CD1c-positive myeloid dendritic cell (primary cell): ENCODE measurements at regions not wholly inside any gene's neighbourhood (a gene's known extent, or its start where the extent isn't known, plus 50 kb on each side); places are given as distances from the start of the nearest gene placed in this dataset.

Source experiments
- DNase-seq: peaks from one replicate; pipeline ENCODE4 v3.0.0-alpha.2; 2016; ENCODE audit errors: extremely low spot score

DNA sequence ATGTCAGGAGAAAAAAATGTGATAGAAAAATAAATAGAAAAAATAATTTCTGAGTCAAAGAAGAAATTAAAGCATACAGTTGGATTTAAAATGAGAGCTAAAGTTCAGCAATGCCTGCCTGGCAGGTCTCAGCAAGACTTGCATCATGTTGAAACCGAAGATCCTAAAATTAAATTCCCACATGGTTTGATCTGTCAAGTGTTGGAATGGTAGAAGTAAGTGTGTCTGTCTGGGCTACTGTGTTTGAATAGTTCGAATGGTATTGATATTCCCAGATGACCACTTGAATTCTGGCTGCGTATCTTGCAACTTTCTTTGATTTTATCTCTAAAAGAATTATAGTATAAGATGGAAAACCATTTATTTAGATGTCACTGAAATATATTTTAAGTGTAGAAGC lies 1349.6 kb downstream of the EPHA7 start:
- no peak for DNase-seq

DNA sequence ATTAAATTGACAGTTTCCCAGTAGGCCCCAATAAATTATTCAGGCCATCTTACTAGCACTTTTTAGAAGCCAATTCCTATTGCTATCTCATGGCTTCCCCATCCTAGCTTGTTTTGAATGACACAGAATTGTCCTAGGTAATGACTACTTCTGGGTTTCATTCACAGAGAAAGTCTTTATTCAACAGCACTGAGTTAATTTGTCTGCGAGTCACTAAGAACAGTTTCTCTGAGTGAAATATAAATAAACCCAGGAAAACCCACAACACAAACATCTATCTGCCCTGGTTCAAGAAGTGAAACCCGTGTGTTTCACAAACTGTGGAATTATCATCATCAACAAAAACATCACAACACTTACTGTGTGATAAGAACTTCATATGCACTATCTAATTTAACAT lies 1366.8 kb downstream of the EPHA7 start:
- no peak for DNase-seq

DNA sequence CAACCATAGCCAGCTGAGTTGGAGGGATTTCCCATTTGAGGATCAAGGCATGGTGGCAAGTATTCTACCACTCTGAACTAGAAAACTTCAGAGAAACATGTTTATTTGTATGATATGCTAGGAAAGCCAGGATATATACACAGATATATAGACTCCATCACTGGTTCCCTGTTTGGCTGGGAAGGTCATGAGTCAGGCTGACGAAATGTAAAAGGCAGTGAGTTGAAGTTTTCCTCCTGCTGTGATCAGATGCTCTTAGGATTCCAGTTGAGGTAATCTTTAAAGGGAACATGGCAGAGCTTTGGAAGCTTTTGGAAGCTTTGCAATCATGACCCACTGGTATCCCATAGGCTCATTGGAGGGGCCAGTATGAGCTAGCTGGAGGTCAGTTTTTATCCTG lies 1369.1 kb downstream of the EPHA7 start:
- no peak for DNase-seq

DNA sequence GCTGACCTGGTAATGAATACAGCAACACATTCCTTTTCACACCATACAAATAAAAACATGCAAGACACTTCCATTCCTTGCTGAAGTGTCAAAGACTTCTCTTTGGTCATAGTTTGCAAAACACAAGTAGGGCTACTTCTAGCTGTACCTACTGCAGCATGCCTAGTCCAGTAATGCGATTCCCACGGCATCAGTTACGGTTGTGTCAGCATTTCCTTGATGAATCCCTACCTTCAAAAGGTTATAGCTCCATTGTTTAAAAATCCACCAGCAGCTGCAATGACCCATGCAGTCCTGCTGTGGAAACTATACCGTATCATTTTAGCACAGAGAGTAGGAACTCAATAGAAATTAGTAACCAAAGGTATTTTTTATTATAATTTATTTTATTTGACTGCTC lies 1371.5 kb downstream of the EPHA7 start:
- DNase-seq: no peak

DNA sequence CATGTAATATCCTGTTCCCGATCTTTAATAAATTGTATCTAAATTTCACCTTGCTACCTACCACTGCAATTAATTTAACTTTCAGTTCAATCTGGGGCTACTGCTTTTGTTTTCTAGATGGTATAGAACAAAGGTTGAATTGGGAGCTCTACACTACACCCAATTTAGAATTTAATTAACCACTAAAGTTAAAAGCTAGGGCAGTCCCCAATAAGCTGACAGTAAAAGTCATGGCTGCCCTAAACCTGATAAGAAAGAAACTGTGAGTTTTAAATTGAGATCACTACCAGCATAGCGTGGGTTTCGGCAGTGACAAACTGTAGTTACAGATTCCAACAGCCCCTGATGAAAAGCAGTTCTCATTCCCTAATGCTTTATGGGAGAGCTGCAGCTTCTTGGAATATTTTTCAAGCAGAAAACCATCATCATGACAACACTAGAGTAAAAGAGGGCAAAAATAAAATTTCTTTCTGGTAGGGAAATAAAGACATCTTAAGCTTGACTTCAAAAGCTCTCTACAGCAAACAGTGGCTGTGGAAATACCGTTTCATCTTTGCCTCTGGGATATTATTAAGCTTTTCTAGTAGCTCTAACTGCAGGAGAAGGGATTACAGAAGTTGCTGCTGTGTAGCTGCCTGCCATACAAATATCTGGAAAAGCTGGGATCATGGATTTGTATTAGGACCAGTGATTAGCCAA lies 1372.1 kb downstream of the EPHA7 start:
- no peak for DNase-seq

DNA sequence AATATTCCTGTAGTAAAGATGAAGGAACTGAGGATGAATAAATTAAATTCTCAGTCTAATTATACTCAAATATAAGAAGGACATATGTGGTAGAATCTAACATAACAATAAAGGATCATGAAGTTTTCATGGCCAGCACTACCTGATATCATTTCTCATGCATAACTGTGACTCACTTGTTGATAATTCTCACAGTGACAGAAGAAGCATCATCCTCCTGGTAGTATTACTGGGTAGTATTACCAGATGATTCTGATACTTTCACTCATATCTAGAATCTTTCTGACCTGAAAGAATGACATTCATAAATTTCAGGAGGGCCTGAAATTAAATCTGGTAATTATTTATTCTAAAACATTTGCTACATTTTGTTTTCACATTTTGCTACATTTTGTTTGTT lies 1375.0 kb downstream of the EPHA7 start:
- DNase-seq: no peak

- DNase-seq: no peak
Observed at GRCh38 chr6:92043777-92044176, 1375.6 kb downstream of the EPHA7 start.

DNA sequence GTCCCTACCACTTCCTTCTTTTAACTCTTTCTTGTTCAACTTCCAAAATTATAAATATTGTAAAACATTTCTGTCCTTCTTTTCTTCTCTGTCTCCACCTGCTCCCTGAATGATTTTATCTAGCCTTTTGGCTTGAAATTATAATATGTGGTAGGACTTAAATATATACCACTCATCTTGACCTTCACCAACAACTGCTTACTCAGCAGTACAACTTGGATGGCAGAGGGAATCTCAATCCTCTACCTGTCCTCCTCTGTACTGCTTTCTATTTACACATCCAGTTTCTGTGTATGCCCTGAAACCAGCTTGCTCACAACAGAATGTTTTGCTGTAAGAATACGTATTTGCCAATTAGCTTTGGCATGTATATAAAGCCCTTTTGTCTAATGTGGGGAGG lies 1392.5 kb downstream of the EPHA7 start:
- no peak for DNase-seq

DNA sequence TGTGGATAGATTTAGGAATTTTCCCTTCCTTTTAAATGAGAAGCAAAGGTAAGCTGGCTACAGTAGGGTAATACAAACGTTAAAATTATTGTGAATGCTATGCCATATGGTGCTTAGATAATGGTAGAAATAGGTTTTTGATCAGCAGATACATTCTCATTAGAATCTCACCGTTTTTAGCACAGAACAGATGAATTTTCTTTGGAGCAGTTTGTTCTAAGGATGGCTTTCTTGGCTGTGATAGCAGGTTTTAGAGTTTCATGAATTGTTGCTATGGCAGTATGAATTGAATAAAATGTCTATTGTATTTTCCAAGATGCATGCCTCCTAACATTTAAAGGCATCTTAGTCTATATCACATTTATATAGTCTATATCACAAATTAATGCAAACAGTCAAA lies 1394.5 kb downstream of the EPHA7 start:
- no peak for DNase-seq

DNA sequence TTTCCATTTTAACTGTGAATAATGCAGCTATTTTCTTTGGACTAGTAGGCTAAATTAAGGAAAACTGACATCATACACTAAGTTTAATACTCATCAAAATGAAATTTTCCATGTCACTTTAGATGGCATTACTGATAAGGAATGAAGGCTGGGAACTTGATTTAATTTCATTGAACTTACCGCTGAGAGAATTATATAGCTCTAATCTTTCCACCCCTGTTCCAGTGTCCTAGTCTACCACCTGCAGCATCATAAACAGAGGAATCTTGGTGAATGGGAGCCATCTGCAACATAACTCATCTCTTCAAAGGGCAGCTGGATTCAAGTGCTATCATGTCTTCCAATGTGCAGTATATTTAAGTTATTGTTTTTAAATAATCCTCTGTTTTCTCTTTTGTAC lies 1395.2 kb downstream of the EPHA7 start:
- no peak for DNase-seq

DNA sequence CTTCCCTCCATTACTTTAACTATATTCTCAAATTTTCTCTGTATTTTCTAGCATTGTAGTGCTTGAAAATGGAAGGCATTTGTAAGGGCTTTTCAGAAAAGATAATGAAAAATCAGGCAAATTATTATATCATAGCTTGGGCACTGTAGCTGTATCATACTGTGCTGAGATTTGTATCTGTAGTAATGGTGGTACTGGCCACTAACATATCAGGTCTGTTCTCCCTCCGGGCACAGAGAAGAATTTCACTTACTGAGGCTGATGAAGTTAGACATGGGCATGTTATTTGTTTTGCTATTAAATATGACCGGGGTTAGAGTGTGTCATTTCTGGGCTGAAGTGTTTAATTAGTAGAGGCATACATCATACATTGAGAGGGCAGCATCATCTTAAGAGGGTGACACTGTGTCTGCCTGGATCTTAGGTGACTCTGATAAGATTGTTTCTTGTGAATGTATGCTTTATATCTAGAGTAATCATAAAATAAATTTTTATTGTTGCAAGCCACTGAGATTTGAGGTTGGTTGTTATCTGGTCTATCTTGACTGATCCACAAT lies 1395.9 kb downstream of the EPHA7 start:
- no peak for DNase-seq

- DNase-seq: no peak
Observed at GRCh38 chr6:92011681-92012245, 1407.6 kb downstream of the EPHA7 start.

DNA sequence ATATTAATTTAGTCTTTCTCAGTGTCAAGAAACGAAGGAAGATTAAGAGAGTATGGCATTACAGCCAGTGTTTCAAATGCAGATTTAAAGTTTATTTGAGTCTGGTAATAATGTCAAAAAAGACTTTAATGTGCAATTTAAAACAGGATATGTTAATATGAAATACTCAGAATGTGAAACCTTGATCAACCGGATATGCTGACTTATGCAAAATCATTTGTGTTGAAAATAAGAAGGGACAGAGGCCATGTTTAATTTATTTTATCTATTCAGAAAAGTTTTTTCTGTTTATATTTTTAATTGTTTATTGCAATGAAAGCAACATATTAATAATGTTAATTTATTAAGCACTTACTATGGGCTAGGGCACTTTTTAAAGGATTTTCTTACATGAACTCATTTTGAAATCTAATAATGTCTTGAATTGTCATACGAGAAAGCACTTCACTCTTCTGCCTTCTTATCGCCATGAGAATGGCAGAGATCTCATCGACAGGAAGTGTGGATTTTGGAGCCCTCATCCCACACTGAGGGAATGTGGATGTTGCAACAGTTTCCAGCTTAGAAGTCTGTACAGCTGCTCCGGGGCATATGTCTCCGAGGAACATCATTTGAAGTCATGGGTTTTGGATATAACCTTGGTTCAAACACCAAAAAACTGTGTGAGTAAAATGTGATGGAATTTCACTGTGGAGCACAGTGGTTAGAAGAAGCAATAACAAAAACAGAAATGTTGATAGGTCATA lies 1410.4 kb downstream of the EPHA7 start:
- DNase-seq: no peak

DNA sequence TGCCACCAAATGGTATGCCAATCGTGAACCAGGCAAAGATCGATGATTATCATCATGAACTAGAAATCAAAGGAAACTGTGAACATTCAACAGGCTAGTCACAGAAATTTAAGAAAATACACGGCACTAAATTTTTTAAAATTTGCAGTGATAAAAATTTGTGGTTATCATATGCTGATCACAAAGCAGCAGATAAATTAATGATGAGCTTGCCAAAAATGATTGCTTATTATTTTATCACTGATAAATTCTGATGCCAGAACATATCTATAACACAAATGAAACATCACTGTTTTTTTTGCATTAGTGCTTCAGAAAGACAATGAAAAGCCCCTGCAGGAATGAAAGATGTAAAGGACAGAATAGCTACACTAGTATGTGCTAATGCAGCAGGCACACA lies 1413.2 kb upstream of the MAP3K7 start:
- no peak for DNase-seq

GRCh38 chr6:91994787-91995186 lies 1407.9 kb upstream of the MAP3K7 start:
- DNase-seq: no peak

DNA sequence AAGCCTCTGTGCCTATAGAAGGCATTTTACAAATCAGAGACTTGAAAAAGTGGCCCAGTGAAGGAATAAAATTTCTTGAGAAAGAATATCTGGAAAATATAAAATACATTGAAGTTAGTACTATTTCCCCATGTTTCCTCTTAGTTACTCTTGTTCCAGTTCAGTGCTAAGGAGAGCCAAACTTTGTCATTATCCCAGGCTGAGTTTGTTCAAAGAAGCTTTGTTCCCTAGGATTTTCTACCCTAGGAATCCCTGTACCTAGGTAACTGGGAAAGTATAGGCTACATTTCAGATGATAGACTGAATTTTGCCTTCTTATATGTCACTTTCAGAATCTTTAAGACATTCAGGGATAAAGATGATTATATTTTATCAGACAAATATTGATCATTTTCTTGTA lies 1395.7 kb upstream of the MAP3K7 start:
- no peak for DNase-seq

DNA sequence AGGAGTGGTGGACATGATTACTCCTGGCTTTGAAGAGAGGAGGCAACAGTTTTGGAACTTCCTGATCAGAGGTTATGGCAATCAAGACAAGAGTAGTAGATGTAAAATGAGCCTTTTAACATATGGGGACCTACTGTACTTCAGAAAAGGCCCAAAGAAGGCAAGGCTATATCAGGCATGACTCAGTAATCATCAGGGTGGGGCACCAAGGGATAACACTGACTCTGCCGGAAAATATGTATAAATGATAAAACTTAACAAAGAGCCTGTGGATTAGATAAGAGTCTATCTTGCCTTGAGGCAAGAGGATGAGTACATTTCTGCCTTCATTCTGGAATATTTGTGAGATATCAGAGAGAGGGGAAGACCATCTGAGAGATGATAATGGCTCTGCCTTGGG lies 1389.9 kb upstream of the MAP3K7 start:
- no peak for DNase-seq

DNA sequence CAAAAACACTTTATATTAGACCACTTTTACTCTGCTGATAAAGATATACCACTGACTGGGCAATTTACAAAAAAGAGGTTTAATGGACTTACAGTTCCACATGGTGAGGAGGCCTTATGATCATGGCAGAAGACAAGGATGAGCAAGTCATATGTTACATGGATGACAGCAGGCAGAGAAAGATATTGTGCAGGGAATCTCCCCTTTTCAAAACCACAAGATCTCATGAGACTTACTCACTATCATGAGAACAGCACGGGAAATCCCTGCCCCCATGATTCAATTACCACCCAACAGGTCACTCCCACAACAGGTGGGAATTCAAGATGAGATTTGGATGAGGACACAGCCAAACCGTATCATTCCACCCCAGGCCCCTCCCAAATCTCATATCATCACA lies 1383.8 kb upstream of the MAP3K7 start:
- no peak for DNase-seq

DNA sequence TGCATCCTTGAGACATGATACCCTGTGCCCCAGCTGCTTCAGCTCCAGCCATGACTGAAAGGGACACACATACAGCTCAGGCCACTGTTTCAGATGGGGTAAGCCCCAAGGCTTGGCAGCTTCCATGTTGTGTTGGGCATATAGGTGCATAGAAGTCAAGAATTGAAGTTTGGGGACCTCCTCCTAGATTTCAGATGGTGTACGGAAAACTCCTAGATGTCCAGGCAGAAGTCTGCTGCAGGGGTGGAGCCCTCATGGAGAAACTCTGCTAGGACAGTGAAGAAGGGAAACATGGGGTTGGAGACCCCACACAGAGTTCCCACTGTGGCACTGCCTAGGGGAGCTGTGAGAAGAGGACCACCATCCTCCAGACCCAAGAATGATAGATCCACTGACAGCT lies 1379.0 kb upstream of the MAP3K7 start:
- DNase-seq: no peak

GRCh38 chr6:91961671-91962070 lies 1374.8 kb upstream of the MAP3K7 start:
- no peak for DNase-seq

- DNase-seq: no peak
Observed at GRCh38 chr6:91961236-91961635, 1374.4 kb upstream of the MAP3K7 start.

DNA sequence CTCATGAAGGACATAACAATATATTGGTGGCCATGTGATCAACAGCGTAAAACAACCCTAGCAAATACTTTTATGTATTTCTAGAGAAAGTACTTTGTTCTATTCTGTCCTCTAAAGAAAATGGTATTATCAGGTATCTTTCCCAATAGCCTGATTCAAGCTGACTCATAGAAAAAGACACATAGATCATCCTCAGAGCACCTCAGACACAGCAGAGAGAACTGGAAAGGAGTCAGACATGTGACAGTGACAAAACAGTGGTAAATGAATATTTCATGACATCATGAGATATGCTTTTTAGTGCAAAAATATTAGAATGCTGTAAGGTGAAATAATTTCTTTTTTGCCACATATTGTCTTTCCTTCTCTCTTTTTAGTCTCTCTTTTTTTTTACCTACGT lies 1355.0 kb upstream of the MAP3K7 start:
- DNase-seq: no peak

DNA sequence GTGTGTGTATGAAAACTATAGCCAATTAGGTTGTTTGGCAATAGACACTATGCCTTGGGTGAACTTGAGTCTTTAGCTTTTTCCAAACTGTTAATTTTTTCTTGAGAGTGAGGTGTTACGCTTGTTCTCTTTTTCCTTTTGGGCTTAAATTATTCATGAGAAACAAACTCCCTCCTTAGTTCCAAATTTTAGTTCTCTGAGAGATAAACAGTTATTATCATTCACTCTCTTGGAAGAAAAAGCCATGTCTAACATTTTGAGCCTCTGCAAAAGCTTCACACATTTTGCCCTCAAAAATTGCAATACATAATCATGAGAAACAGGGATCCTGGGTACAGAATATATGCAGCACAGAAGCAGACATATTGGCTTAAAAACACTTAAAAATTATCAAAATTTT lies 1353.9 kb upstream of the MAP3K7 start:
- DNase-seq: no peak
